Renal cortex interstitium (tissue), 11 donors: ENCODE measurements at regions not wholly inside any gene's neighbourhood (a gene's known extent, or its start where the extent isn't known, plus 50 kb on each side); places are given as distances from the start of the nearest gene placed in this dataset.

Experiments used
- DNase-seq, 11 donors: peaks; one replicate each; pipeline ENCODE4 v3.0.0-alpha.2; 2013; ENCODE audit warnings: low read depth in 9 of 11, low spot score in 4 of 11; ENCODE audit errors: extremely low read depth in 1 of 11

DNA sequence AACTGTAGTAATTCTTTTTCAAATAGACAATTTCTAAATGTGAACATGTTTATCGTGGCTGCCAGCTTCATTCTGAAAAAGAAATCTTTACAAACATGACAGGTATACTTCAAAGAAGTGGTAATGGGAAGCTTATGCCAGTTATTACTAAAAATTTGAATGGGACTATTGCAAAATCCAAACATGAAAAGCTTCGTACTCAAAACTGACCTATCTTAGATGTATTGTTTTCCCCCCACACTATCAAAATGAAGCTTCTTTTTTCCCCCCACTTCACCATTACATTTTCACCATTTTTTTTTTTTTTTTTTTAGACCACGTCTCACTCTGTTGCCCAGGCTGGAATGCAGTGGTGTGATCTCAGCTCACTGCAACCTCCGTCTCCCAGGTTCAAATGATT, 50.4 kb upstream of the SERTAD2 start:
- no peak for DNase-seq

DNA sequence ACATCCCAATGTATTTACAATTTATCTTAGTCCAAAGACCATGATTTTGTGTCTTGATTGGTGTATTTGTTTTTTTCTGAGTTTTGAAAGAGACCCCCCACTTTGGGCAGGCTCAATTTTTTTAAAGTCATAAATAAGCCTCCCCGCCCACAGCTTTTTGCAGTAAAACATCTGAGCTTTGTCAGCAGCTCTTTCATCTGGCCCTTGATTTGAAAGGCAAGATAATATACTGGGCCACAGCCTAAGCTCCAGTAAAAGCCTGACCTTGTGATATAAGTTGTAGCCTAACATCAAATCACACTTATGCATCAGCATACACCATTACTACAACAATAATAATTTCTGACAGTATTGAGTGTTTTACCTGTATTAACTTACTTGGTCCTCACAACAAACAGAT, 51.3 kb upstream of the SERTAD2 start:
- no peak for DNase-seq

DNA sequence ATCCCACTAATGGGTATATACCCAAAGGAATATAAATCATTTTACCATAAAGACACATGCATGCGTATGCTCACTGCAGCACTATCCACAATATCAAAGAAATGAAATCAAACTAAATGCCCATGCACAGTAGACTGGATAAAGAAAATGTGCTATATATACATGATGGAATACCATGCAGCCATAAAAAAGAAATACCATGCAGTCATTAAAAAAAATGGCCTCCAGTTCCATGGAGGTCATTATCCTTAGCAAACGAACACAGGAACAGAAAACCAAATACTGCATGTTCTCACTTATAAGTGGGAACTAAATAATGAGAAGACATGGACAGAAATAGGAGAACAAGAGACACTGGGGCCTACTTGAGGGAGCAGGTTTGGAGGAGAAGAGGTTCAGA, 53.6 kb upstream of the SERTAD2 start:
- no peak for DNase-seq

DNA sequence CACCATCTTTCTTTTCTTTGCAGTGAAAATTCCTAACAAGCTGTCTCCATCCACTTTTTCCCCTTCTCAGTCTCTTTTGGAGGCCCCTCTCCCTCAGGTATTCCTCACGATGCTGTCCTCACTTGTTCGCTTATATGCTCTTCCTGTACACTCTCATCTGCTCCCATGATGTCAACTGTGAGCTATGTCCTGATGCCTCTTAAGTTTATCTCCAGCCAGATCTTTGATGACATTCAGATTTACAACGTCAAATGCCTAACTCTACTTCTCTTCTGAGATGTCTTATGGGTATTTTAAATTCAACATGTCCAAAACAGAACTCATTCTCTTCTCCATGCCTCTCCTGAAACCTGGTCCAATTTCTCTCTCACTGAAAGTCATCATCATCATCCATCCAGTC, 55.1 kb upstream of the SERTAD2 start:
- no peak for DNase-seq

DNA sequence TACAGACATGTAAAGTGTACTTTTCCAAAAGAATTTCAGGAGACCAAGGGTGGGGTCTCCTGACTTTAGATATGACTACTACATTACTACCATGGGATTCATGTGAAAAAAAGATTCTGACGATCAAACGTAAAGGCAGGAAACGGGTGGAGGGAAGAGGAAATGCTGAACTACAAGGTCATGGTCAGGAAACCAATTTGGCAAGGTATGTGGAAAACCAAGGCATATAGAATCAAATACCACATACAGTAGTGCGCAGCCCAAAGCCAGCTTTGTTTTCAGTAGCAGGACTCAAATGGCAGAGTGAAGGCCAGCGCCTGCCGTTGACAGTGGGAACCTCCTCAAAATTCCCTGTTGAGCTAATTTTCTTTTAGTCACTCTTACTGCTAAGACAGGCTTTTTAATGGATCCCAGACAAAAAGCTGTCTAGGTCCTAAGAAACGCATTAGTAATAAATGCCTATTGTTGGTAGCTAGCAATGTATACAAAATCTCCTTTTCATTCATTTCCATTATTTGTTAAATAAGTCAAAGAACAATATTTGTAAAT, 57.6 kb upstream of the SERTAD2 start:
- DNase-seq = no peak

DNA sequence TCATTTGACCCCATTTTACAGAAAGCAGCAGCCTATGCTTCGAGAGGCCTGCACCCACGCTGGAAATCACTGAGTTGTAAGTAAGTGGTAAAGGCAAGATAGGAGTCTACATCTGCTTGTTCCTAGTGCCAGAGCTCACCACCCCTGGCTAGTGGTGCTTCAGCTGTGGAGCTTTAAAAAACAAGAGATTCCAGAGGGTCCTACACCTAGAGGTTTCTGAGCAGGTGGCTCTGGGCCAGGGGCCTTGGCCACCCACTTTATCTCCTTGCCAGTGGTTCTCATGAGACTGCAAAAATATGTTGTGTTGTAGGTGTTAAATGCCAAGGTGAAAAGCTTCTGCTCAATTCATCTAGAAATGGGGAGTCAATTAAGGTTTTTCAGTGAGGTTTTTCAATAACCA, 60.0 kb upstream of the SERTAD2 start:
- DNase-seq = no peak

DNA sequence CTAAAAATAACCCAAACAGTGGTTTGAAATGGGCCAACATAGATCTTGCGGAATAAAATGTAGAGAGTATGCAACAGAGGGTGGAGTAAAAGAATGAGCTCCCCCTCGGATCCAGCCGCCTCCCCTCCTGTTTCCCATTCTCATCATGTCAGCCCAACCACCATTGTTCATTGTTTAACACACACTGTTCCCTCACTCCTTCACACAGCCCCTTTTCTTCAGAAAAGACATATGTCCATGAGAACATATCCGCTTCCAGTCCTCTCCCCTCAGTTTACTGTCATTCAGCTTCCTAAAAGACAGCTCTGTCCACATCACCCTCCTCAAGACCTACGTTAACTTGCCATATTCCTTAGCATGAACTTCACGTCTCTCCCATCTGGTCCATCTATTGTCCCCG, 62.9 kb upstream of the SERTAD2 start:
- DNase-seq = no peak

DNA sequence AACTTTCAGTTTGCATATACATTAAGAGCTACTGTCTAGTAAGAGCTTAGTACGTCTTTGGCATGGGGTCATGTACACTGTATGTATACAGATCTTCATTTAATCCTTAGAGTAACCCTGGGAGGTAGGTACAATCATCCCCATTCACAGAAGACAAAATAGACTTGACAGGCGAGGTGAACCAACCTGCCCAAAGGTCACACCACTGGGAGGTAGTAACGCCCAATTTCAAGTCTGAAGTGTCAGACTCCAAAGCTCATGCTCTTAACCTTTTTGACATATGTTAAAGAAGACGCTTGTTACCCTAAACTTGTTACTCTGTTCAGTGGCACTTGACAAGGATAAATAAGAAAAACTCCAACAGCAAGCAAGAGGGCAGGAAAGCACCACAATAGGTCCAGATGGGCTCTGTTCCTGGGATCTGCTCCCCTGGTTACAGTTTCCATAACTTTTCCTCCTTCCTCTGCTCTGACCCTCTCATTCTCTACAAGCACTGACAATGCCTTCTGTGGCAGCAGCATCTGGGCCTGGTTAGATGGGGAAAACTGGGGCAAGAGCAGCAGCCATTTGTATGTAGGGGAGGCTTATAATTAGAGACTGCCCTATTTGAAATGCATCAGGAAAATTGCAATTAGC, 64.7 kb upstream of the SERTAD2 start:
- no peak for DNase-seq

DNA sequence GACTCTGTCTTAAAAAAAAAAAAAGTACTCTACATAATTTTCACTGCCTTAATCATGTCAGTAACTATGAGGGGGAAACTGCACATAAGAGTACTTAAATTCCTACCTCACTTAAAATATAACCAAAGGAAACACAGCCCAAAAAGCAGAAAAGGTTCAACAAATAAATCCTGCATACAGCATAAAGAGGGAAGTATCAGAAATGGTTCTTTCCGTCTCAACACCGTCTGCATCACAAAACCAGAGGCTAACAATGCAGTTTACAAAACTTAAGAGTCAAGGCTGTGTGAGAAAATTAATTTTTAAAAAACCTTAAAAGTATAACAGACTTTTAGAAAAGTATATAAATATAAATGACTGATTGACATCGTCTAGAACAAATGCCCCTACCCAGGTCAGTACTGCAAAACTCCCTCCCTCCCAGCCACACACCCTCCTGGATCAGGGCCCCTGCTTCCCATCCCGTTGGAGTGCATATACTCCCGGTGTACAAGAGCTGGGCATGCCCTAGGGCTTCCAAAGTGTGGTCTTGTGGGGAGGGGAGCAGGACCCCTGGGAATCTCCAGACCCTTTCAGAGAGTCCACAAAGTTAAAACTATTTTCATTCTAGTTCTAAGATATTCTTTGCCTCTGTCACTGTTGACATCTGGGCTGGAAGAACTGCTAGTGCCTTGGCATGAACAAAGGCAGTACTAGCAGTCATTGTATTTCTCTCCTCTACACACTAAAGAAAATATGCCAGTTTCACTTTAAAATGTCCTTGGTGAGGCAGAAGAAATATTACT, 67.0 kb upstream of the SERTAD2 start:
- no peak for DNase-seq

DNA sequence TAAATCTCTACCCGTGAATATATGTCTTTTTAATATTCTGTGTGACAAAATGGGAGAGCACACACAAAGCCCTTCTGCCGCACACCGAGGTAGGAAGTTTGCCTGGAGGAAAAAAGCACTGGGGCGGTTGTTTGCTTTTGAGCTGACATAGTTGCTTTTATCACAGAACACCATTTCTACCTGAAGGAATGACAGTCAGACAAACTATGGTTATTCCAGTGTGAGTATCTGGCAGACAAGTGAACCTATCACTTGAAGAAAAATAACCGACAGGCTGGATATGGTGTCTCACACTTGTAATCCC, 67.6 kb upstream of the SERTAD2 start:
- DNase-seq = no peak

DNA sequence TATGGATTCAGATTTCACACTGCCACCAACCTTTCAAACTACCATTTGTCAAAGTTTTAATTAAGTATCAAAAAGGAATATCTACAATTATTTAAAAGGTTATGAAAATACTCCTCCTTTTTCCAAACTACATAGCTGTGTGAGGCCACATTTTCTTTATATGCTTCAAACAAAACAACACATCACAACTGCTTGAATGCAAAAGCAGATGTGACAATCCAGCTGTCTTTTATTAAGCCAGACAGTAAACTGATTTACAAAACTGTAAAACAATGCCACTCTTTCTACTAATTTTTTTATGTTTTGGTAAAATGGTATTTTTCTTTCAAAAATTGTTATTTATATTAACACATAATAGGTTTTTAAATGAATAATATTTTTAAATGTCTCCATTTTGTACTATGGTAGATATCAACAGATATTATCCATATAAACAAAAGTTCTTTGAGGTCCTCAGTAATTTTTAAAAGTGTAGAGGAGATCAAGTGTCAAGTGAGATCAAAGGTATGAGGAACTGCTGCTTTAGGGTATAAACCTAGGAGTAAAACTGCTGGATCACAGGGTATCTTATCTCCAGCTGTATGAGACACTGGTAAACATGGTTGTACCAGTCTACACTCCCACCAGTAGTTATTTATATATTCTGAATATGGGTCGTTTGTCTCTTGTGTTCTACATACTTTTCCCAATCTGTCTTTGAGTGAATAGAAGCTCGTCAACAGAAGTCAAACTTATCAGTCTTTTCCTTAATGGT, 68.8 kb upstream of the SERTAD2 start:
- no peak for DNase-seq

DNA sequence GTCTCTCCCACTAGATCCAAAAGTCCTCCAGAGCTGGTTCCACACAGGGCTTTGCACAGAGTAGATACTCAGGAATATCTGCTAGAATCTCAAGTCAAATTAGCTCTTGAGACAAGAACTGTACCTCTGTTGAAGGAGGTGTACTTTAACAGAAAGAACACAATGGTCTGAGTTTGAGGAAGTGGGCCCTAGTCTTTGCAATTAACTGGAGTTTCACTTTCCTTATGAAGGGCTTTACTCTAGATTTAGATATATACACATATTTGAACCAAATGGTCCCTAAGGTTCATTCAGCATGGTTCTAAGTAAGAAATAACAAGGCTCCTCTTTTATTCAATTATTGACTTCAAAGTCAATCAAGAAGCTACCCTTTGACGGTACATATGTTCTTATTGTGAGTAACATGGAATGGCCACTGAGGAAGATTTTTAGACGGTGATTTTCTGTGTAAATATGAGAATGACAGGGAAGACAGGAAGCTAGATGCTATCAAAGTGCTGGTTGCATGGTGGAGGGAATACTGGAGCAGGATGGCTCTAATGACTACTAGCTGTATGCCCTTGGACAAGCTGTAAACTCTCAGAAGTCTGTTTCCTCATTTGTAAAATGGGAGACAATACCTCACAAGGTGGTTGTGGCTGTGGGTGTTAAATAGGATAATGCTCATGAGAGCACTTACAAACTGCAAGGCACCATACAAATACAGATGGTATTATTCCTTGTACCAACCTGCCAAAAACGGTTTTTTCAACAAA, 73.5 kb upstream of the SERTAD2 start:
- DNase-seq = no peak

DNA sequence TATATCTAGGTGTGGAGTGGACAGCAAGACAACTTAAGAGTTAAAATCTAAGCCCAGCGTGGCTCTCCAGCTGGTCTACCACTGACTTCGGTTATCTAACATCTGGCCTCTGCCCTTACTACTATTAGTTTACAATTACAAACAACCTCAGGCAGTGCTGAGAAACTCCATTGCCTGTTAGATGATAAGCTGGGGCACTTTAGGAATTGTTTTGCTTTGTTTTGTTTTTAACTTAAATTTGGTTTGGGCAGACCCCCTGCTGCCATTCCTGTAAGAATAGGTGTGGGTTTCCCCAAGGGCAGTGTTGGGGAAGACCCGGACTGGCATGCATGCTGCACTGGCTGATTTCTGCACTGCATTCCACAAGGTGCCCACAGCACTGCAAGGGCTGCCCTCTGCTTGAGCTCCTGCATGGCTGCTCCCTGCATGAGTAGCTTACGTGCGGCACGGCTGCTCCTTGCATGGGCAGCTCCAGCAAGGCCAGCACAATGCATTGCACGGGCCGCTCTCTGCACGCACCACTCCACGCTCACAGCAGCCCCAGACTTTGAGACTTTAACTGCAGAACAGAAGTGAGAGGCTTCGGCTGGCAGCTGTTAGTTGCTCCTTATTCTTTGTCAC, 74.2 kb upstream of the SERTAD2 start:
- no peak for DNase-seq

DNA sequence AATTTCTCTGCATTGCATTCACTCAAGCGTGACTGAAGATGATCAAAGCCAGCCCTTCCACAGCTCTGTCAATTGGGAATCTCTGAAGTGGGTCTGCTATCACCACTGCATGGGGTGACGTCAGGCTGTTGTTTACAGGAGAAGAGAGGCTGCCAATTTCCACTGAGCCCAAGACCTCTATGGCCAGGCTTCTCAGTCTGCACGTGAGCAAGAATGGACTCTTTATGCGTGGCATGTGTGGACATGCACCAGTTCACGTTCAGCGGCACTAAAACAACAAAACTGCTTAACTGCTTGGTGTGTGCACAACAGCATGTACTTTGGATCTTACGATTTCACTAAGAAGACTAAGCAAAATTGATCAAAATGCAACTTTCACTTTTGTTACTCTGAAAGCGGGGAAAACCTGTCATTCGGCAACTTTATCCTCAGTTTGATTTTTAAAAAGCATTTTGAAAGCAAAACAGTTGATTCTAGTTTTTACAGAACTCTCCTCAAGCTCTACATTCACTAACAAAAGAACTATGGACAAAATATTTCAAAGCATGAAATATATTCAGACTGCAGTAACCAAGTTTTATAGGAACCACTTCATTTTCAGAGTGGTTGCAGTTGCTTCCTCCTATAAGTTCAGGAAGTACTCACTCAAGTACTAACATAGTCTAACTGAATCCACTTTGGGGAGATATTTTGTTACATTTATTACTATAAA, 77.0 kb upstream of the SERTAD2 start:
- DNase-seq = peak in 2 of 11 donors; percentile 37 to 47

DNA sequence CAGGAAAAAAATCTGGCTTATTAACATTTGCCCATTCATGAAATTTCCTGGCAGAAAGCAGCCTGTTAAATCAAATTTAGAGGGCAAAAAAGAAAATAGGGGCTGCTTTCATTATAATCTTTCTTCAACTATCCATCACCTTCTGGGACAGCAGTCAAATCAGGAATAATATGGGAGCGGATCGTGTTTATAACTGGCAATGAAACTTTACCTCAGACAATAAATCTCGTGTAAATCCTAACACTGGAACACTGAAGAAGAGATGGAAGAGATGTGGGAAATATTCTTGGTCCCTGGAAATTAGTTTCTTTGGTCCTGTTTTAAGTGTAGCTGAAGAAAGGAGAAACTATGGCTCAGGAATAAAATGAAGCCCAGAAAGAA, 77.5 kb upstream of the SERTAD2 start:
- DNase-seq = no peak

DNA sequence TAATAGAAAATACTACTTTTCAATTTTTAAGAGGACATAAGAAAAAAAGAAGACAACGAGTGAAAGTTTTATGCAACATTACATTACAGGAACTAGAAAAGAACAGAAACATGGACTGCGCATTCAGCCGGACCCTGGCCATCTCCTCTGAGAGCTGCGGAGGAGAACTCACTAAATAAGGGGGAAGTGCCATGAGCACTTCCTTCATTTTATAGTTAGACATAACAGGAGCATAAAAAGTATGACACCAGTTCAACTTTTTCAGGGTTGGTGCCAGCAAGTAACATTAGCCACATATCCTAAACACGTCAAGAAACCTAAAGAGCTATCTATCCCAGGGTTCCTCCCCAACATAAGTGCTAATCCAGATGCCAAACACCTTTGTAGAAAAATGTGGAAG, 78.0 kb upstream of the SERTAD2 start:
- no peak for DNase-seq

DNA sequence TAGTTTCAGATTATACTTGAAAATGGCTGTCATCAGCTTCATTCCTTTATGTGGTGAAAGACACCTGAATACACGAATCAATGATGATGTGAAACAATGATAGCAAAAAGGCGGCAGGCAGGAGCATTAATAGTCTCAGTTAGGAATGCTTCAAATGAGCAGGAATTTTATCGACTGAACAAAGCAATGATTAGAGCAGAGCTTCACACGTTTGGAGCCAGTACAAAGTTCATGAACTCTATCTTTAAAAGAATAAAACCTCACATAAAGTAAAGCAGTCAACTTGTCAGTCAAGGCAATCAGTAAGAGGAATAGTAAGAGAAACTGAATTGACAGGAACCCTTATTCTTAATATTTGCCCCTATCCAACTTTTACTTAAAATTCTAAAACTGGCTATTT, 78.4 kb upstream of the SERTAD2 start:
- no peak for DNase-seq

DNA sequence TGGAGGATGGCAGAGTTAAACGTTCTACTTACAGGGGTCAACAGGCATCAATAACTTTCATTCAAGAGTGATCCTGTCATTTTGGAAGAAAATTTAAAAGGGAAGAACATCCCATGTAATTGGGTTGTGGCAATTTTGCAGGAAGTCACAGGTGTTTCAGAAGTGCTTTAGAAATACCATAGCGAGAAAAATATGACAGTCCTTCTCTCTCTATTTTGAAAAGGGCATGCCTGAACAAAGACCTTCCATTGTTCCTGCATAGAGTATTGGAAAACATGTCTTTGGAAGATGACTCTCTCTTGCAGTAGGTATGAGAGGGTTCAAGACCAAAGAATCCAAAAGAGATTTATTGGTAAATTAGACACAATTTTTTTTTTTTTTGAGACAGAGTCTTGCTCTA, 81.8 kb upstream of the SERTAD2 start:
- no peak for DNase-seq

DNA sequence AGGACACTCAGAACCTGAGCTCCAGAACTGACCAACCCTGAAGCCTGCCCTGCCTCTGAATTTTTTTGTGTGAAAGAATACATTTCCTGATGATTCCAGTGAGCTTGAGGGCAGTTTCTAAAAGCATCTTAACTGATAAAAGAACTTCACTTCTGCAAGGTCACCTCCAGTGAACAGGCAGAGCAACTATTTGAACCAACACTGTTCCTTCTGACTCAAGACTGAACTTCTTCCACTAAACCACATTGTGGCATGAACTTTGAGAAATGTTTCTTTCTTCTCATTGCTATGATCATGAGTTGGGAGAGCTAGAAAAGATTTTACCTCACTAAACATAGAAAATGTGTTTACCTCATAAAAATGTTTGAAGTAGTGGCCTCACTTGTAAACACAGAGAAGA, 83.8 kb upstream of the SERTAD2 start:
- DNase-seq = no peak
